Ishikawa (cell line): ENCODE measurements at regions not wholly inside any gene's neighbourhood (a gene's known extent, or its start where the extent isn't known, plus 50 kb on each side); places are given as distances from the start of the nearest gene placed in this dataset.

ENCODE experiments used
- CEBPB ChIP-seq: IDR thresholded peaks from 2 replicates; pipeline ENCODE4 v1.6.1; 2012
- CREB1 ChIP-seq: IDR thresholded peaks from 2 replicates; pipeline ENCODE4 v1.6.1; 2012; ENCODE audit warnings: low read depth
- EGR1 ChIP-seq: IDR thresholded peaks from 2 replicates; pipeline ENCODE4 v1.6.1; 2012
- EP300 ChIP-seq: IDR thresholded peaks from 2 replicates; pipeline ENCODE4 v1.6.1; 2012; ENCODE audit warnings: borderline replicate concordance
- FOXM1 ChIP-seq: IDR thresholded peaks from 2 replicates; pipeline ENCODE4 v1.6.1; 2012; ENCODE audit warnings: low read depth, borderline replicate concordance
- NFIC ChIP-seq: IDR thresholded peaks from 2 replicates; pipeline ENCODE4 v1.6.1; 2012
- RAD21 ChIP-seq: IDR thresholded peaks from 2 replicates; pipeline ENCODE4 v1.6.1; 2012; ENCODE audit warnings: low read depth
- REST ChIP-seq: IDR thresholded peaks from 2 replicates; pipeline ENCODE4 v1.6.1; 2012; ENCODE audit warnings: low read depth, mild to moderate bottlenecking
- TAF1 ChIP-seq: IDR thresholded peaks from 2 replicates; pipeline ENCODE4 v1.6.1; 2012; ENCODE audit warnings: low read depth, mild to moderate bottlenecking
- TCF12 ChIP-seq: IDR thresholded peaks from 2 replicates; pipeline ENCODE4 v1.6.1; 2012; ENCODE audit warnings: low read depth
- TEAD4 ChIP-seq: IDR thresholded peaks from 2 replicates; pipeline ENCODE4 v1.6.1; 2012
- USF1 ChIP-seq: IDR thresholded peaks from 2 replicates; pipeline ENCODE4 v1.6.1; 2012
- YY1 ChIP-seq: IDR thresholded peaks from 2 replicates; pipeline ENCODE4 v1.6.1; 2012; ENCODE audit warnings: low read depth
- ZBTB7A ChIP-seq: IDR thresholded peaks from 2 replicates; pipeline ENCODE4 v1.6.1; 2012; ENCODE audit warnings: low read depth
- TF ChIP-seq, protein P1 (sequence below): IDR thresholded peaks from 2 replicates; pipeline ENCODE4 v1.6.1; 2012

DNA sequence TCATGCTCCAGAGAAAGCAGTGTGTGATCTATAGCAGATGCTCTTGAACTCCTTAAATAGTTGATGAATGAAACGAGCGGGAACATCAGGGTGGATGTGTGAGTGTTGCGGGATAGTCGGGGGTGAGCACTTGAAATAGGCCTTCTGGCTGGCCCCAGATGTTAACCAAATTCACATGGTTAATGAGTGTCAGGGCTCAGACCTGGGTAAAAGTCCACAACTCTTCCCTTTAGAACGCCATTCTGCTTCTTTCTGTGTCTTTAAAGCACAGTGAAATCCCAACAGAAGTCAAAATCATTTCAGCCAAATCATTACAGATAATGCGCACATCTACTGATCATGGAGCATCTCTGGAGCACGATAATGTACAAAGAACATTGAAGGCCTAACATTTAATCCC is 249.4 kb upstream of the BOD1L1 start:
- TF ChIP-seq, protein P1, sequence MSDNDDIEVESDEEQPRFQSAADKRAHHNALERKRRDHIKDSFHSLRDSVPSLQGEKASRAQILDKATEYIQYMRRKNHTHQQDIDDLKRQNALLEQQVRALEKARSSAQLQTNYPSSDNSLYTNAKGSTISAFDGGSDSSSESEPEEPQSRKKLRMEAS, result no peak
- TF ChIP-seq NFIC (no peak), ZBTB7A (no peak), TEAD4 (no peak), REST (no peak), YY1 (no peak), CREB1 (no peak), EP300 (no peak), CEBPB (no peak), TCF12 (no peak), EGR1 (no peak), RAD21 (no peak), USF1 (no peak)

DNA sequence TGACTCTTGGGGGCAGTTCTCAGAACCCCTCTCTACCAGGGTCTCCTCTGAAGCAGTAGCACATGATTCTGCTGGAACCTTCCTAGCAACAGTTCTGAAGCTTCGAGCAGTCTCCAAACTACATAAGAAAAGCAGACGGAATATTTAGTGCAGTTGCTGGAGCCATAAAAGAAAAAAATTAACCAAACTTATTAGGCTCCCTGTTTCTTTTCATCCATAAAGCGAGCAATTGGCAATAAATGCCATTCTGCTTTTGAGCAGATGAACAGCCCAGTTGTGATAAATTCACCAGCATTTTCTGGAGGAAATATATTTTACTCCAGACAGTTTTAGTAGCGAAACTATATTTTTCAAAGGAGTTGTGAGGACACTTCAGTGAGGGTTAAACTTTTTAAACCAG is 250.1 kb upstream of the BOD1L1 start:
- TF ChIP-seq, protein P1, result no peak
- no peak for TF ChIP-seq USF1
- TF ChIP-seq TAF1, result no peak
- no peak for TF ChIP-seq RAD21
- TF ChIP-seq EGR1, result no peak
- no peak for TF ChIP-seq REST
- TF ChIP-seq CEBPB, result no peak
- no peak for TF ChIP-seq TEAD4

DNA sequence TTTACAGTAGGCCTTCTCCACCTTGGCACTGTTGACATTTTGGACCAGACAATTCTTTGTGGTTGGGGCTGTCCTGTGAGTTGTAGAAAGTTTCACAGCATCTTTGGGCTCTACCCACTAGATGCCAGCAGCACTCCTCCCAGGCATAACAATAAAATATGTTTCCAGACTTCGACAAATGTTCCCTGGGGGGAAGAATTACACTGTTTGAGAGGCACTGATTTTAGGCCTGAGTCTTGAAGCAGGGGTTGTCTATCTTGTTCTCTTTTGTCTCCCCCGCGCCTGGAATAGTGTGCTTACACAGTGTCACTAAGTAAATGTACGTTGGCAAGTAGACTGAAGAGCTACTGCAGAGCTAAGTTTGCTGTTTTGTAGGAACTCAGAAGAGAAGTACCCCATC is 254.4 kb upstream of the BOD1L1 start:
- TF ChIP-seq TCF12, result no peak
- TF ChIP-seq, protein P1, result no peak
- no peak for TF ChIP-seq FOXM1
- no peak for TF ChIP-seq ZBTB7A

DNA sequence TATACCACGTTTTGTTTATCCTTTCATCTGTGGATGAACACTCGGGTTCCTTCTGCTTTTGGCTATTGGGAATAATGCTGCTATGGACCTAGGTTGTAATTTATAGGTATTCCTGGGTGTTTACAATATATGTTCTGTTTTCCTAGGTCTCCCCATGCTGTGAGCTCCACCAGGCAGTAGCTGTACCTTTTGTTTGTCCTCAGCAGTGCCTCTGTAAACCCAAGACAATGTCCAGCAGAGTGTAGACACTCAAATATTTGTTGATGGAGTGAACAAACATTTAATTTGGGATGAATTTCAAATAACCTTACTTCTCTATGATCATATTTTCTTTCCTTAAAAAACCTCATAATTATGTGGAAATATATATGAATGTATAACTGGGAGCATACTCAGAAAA is 259.5 kb upstream of the BOD1L1 start:
- TF ChIP-seq USF1 (no peak), EGR1 (no peak), EP300 (no peak), TAF1 (no peak), CEBPB (no peak), CREB1 (no peak), RAD21 (no peak), TEAD4 (no peak), TCF12 (no peak), REST (no peak), NFIC (no peak), YY1 (no peak), FOXM1 (no peak), ZBTB7A (no peak)
- TF ChIP-seq, protein P1, result no peak

- TF ChIP-seq EP300, result no peak
- no peak for TF ChIP-seq TEAD4
- no peak for TF ChIP-seq TCF12
- TF ChIP-seq, protein P1, result no peak
- no peak for TF ChIP-seq RAD21
- no peak for TF ChIP-seq ZBTB7A
- TF ChIP-seq EGR1, result no peak
- TF ChIP-seq USF1, result no peak
- no peak for TF ChIP-seq TAF1
- TF ChIP-seq CEBPB, result no peak
- TF ChIP-seq NFIC, result no peak
- TF ChIP-seq FOXM1, result no peak
- TF ChIP-seq REST, result no peak
- TF ChIP-seq YY1, result no peak
- no peak for TF ChIP-seq CREB1
Observed at GRCh38 chr4:13888112-13888511, 260.6 kb upstream of the BOD1L1 start.
